NCI-H1930 (cell line): ENCODE measurements at regions not wholly inside any gene's neighbourhood (a gene's known extent, or its start where the extent isn't known, plus 50 kb on each side); places are given as distances from the start of the nearest gene placed in this dataset.
"Not testable (repeated sequence)": the region's sequence is repeated elsewhere in the genome, so short reads cannot be mapped to it uniquely, and the experiment has no call there.

ENCODE experiments used
- DNase-seq, 2 experiments: peaks; one replicate each; lab custom pipeline; 2025; lab: John Stamatoyannopoulos, UW

- DNase-seq: no peak
These were observed 131.4 kb downstream of the SNX5 start for GRCh38 chr20:17837179-17837578.

DNA sequence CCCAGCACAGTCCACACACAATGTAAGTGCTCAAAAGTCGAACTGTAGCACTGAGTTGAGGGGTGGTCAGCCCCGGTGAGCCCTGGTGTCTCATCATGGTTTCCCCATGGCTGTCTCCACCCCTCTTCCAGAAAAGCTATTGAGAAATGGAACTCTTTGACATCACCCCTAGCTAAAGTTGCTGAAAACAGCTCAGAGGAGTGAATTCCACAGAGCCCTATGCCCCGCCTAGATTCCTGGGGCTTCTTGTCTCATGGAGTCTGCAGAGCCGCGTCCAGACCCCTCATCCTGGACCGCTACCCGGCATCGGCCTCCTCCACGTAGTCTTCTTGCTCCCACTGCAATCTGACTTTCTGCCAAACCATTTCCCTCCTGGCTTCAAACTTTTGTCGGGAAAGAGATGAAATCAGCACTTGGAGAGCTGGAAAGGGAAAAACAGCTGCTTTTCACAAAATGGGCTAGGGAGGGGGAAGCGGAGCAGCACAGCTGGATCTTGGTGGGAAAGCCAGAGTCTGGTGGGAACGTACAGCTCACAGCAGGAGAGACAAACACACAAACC is 132.2 kb downstream of the SNX5 start:
- no peak for DNase-seq

GRCh38 chr20:17835934-17836300 is 132.7 kb downstream of the SNX5 start:
- no peak for DNase-seq

- DNase-seq: no peak
These were observed 133.2 kb downstream of the SNX5 start for GRCh38 chr20:17835240-17835933.

DNA sequence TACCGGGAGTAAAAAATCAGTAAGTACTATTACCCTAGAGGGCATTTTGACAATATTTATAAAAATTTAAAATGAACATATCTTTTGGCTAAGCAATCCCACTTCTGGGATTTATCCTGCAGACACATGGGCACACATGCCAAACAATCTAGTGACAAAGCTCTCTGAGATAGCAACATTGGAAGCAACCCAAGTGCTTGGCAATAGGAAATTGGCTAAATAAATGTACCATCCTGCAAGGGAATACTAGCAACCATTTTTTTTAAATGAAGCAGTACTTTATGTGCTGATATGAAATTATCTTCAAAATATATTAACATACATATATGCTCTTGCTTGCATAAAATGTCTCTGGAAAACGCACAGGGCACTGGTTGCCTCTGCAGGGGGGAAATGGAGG is 133.8 kb downstream of the SNX5 start:
- DNase-seq: no peak

DNA sequence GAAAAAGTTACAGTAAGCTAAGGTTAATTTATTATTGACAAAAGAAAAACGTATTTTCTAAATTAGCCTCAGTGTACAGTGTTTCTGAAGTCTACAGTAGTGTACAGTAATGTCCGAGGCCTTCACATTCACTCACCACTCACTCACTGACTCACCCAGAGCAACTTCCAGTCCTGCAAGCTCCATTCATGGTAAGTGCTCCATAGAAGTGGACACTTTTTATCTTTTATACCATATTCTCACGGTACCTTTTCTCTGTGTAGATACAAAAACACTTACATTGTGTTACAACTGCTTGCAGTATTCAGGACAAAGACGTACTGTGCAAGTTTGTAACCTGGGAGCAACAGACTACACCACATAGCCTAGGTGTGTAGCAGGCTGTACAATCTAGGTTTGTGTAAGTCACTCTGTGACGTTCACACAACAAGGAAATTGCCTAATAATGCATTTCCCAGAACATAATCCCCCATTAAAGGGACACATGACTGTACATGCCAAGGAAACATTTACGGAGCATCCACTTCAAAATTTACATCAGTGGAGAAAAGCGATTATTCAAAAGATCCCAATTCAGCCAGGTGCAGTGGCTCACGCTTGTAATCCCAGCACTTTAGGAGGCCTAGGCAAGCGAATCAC is 133.4 kb downstream of the BANF2 start:
- DNase-seq: no peak

DNA sequence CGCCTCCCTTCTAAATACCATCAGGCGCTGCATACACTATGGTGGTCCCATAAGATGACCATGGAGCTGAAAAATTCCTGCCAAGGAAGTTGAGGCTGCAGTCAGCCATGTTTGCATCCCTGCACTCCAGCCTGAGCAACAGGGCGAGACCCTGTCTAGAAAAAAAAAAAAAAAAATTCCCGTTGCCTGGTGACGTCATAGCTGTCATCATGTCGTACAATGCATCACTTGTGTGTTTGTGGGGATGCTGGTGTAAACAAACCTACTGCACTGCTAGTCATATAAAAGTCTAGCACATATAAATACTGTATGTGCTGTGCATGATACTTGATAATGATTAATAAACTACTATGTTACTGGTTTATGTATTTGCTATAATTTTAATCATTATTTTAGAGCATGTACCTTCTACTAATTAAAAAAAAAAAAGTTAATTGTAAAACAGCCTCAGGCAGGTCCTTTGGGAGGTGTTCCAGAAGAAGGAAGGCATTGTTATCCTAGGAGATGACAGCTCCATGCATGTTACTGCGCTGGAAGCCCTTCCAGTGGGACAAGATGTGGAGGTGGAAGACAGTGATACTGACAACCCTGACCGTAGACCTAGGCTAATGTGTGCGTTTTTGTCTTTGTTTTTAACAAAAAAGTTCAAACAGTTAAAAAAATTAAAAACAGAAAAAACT is 132.6 kb downstream of the BANF2 start:
- no peak for DNase-seq

GRCh38 chr20:17828598-17829144 is 128.9 kb downstream of the BANF2 start:
- DNase-seq: no peak

GRCh38 chr20:17827759-17828559 is 128.2 kb downstream of the BANF2 start:
- no peak for DNase-seq

DNA sequence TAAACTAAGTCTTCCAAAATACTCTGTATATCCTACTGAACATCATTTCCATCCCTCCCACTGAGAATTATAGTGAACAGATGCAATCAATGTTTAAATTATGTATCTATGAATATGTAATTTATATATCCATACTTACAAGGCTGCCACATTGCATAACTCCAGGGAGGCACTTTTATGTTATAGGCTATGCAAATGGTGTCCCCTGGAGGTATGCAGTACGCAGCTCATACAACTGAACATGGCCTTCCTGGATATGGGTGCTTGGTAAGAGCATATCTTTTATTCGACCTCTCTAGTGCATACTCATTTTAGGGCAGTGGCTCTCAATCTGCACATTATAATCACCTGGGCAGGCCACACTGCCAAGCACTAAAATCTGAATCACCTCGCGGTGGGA is 127.3 kb downstream of the BANF2 start:
- no peak for DNase-seq

GRCh38 chr20:17825960-17826843 is 126.4 kb downstream of the BANF2 start:
- DNase-seq: no peak

- no peak for DNase-seq
These were observed 125.6 kb downstream of the BANF2 start for GRCh38 chr20:17825252-17825959.

DNA sequence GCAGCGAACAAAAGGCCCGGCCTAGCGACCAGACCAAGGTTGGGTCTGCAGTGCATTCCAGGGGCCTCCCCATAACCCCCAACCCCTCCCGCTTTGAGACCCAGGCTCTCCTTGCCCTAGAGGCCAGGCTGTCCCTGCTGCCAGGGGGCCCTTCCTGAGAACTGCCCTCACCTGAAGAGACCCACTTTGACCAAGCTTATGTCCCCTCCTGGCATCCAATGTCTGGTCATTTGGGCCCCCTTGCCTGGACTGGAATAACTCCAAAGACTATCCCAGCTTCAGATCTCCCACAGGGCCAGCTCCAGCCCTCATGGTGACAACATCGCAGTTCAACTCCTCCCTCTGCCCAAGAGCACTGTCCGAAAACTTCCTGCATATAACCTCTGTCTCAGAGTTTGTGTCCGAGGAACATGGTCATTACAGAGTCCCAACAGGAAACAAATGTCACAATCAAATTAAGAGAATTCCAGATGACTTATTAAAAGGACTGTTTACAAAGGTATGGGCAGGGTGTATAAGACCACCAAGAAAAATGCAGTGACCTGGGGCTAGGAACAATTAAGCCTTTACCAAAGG is 125.0 kb downstream of the BANF2 start:
- DNase-seq: no peak

- DNase-seq: no peak
These were observed 123.8 kb downstream of the BANF2 start for GRCh38 chr20:17823409-17824144.

DNA sequence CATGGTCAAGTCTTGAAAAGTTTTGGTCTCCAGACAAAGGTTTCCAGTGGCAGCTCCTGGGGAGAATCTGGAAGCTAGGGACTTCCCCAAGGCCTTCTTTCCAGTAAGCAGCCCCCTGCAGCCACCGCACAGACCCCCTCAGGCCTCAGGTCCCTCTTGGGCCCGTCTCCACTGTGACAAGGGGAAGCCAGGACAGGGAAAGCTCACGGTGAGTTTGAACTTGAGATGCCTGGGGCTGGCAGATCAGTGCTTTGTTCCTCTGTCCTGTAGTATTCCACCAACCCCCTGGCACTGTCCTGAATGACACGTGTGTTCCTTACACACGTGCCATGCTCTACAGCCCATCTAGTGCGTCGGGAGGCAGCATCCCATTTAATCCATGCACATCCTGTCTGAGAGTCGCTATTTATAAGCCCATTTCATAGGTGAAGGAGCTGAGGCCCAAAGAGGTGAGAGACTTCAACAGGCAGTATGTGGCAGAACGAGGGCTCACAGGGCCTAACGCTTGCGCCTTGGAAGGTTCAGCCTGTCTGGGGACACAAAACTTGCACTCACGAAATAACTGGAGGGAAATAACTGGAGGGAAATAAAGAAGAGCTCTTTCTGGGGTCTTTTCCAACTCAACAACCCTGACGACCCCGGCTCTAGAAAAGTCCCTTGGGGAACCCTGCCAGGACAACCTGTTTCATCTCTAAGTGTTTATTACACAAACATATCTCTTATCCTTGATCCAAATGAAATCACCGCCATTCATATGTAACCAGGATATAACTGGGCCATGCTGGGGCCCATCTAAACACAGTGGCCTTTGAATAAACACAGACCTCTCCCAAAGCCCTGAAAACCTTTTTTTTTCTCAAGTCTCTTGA is 123.0 kb downstream of the BANF2 start:
- no peak for DNase-seq

DNA sequence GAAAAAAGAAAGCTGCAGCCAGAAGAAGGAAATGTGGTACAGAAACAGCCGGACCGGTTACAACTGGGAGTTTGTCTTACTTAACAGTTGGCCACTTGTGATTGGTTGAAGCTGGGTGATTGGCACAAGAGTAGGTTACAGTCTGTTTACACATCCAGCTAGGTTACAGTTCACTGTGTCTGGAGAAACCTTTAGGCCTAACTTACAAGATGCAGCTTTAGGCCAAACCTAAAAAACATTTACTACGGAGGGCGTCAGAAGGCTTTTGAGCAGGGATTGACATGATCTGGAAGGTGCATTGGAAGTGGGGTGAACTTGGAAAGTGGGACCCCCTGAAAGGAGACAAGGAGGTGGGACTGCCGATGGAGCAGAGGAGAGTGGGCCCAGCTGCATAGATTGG is 122.3 kb downstream of the BANF2 start:
- no peak for DNase-seq

GRCh38 chr20:17821606-17822005 is 121.8 kb downstream of the BANF2 start:
- DNase-seq: not testable (repeated sequence)

DNA sequence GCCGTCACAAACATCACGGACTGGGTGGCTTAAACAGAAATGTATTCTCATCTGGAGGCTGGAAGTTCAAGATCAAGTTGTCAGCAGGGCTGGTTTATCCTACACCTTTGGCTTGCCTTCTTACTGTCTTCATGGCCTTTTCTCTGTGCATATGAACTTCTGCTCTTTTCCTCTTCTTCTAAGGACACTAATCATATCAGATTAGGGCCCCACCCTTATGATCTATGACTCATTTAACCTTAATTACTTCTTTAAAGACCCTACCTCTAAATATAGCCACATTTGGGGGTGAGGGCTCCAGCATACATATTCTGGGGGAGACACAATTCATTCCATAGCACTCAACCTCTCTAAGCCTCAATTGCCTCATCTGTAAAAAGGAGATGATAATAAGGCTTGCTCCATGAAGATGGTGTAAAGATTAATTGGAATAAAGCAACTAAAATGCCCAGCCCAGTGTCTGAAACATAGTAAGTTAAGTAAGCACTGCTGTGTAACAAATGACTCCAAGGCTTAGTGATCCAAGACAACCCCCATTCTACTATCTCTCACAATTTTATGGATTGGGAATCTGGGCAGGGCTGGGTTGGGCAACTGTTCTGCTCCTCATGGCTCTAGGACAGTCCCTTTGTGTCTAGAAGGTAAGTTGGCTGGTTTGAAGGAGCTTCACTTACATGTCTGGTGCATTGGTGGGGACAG is 119.8 kb downstream of the BANF2 start:
- no peak for DNase-seq
